Bronchial epithelial cell (primary cell): ENCODE measurements at regions not wholly inside any gene's neighbourhood (a gene's known extent, or its start where the extent isn't known, plus 50 kb on each side); places are given as distances from the start of the nearest gene placed in this dataset.

ENCODE experiments used
- DNase-seq: peaks from one replicate; pipeline ENCODE4 v3.0.0-alpha.2; 2010; ENCODE audit warnings: low read depth
- FAIRE-seq: peaks from 2 replicates; lab custom pipeline; 2011; peaks lifted over from hg19 to GRCh38; lab: Jason Lieb, UNC
- H3K27me3 ChIP-seq: 2 replicates; pipeline ENCODE4 v1.5.1; 2011; ENCODE audit warnings: low read length; ENCODE audit not compliant: control insufficient read depth, insufficient read depth
- H3K36me3 ChIP-seq: 2 replicates; pipeline ENCODE4 v1.5.1; 2011; ENCODE audit warnings: low read length; ENCODE audit not compliant: control insufficient read depth, insufficient read depth
- H3K4me3 ChIP-seq: 2 replicates; pipeline ENCODE4 v1.5.1; 2011; ENCODE audit warnings: mild to moderate bottlenecking, low read depth, low read length, control low read depth
- TF ChIP-seq, protein P1 (sequence below): IDR thresholded peaks from 2 replicates; pipeline ENCODE4 v1.5.1; 2011; ENCODE audit warnings: mild to moderate bottlenecking, moderate library complexity, low read length, control low read depth, inconsistent platforms; ENCODE audit not compliant: insufficient read depth, severe bottlenecking

DNA sequence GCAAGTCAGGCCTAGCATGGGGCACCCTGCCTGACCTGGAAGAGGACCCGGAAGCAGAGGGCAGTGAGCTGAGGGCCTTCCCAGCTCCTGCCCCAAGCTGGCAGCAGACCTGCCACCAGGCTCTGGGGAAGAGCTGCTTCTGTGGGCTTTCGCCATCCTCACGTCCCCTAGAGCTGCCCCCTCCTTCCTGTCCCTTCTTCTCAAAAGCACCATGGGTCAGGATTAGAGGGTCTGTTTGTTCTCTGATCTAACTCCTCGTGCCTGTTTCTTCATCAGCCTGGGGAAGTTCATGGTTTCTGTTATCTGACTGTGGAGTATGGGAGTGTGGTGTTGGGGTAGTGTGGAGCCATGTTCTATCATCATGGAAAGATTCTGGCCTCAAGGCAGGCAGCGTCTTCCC is 58.4 kb upstream of the POLG start:
- H3K4me3 ChIP-seq = no peak overlapping the region
- DNase-seq = no peak
- H3K27me3 ChIP-seq = peaks cover 3% of the 10 kb centered on the region
- TF ChIP-seq, protein P1, sequence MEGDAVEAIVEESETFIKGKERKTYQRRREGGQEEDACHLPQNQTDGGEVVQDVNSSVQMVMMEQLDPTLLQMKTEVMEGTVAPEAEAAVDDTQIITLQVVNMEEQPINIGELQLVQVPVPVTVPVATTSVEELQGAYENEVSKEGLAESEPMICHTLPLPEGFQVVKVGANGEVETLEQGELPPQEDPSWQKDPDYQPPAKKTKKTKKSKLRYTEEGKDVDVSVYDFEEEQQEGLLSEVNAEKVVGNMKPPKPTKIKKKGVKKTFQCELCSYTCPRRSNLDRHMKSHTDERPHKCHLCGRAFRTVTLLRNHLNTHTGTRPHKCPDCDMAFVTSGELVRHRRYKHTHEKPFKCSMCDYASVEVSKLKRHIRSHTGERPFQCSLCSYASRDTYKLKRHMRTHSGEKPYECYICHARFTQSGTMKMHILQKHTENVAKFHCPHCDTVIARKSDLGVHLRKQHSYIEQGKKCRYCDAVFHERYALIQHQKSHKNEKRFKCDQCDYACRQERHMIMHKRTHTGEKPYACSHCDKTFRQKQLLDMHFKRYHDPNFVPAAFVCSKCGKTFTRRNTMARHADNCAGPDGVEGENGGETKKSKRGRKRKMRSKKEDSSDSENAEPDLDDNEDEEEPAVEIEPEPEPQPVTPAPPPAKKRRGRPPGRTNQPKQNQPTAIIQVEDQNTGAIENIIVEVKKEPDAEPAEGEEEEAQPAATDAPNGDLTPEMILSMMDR = no peak
- peak; percentile 80 for FAIRE-seq
- H3K36me3 ChIP-seq = no peaks in the 10 kb centered on the region

DNA sequence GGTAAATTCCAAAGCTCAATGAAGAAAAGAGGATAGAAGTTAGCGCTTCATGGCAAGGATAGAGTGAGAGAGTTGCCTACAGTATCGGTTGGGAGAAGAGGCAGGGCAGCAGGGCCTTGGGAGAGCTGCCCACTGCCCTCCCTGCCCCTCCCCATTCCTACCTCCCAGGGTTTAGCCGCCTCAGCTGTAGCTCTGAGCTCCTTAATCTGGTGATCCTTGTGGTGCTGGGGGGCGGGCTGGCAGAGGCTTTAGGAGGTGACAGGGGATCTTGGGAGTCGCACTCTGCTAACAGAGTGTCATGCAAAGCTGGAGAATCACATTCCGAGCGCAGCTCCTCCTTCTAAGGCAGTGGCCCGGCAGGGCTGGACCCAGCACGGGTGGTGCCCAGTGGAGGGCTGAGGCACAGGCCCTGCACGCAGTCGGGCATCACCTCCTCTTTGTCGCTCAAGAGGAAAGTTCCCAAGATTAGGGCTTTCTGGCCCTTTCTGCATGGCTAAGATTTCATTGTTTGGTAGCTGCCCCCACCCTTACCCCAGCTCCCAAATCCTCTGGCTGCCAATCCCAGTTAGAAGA is 57.1 kb upstream of the POLG start:
- DNase-seq = no peak
- Histone ChIP-seq H3K36me3 (no peaks in the 10 kb centered on the region), H3K27me3 (no peaks in the 10 kb centered on the region), H3K4me3 (no peak overlapping the region)
- TF ChIP-seq, protein P1 = no peak
- FAIRE-seq = no peak

DNA sequence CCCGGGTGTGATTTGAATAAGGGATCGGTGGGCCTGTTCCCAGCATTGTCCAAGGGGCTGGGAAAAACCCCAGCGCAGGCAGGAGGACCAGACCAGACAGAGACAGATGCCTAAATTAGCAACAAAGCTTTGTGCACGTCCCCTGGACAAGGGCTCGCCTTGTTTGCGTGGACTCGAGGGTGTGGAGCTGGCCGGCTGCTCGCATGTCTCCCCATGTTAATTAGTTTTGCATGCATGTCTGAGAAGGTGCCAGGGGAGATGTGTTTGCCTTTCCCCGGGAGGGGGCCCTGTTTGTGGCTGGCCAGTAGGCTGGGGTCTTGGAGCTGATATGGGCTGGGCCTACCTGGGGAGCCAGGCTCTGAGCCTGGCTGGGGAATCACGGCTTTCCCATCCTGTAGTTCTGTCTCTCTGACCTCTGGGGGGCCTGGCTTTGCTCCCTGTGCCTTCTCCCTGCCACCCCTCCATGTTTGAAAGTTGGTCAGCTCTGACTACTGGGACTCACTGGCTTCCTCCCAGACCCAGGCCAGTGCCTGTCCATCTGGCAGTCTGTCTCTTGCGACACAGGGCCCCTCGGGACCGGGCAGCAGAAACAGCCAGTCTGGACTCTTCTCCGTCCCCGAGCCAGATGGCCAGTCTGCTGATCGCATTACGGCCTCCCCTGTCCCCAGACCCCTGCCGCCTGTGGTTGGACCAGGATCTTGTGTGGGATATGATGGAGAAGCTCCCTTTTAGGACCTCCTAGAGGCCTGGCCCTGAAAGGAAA is 55.4 kb upstream of the POLG start:
- Histone ChIP-seq H3K27me3 (no peaks in the 10 kb centered on the region), H3K4me3 (no peak overlapping the region), H3K36me3 (no peaks in the 10 kb centered on the region)
- TF ChIP-seq, protein P1 = no peak
- FAIRE-seq (no peak), DNase-seq (no peak)

DNA sequence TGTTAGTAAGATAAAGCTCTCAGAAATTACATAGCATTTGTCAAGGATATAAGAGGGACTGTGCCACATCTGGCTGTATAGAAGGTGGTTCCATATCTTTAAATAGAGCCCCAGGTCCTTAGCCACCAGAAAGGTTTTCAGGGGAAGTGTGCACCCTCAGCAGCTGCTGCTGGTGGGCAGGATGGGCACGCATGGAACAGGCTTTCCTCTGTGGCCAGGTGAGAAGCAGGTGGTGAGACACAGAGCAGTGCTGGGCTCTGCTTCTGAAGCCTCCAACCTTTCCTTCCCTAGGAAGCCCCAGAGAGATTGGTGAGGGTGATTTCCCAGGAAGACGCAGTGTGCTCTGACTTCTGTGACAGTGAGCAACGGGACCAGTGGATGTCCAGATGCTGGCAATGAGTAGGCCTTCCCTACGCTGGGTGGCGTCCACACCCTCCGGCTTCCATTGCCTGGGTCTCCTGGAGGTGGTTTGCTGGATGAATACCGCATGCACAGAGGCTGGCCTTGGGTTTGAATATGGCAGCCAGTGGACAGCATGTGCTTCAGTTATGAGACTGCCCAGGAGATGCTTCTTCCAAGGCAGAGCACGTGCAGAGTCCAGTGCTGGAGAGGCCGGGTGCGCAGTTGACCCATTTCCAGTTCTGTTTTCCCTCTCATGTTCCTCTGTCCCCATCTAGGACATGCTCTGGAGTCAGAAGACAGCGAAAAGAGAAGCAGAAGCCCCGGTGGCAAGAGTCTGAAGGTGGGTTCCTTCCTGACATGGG is 52.7 kb upstream of the POLG start:
- H3K27me3 ChIP-seq = peaks cover under 1% of the 10 kb centered on the region

DNA sequence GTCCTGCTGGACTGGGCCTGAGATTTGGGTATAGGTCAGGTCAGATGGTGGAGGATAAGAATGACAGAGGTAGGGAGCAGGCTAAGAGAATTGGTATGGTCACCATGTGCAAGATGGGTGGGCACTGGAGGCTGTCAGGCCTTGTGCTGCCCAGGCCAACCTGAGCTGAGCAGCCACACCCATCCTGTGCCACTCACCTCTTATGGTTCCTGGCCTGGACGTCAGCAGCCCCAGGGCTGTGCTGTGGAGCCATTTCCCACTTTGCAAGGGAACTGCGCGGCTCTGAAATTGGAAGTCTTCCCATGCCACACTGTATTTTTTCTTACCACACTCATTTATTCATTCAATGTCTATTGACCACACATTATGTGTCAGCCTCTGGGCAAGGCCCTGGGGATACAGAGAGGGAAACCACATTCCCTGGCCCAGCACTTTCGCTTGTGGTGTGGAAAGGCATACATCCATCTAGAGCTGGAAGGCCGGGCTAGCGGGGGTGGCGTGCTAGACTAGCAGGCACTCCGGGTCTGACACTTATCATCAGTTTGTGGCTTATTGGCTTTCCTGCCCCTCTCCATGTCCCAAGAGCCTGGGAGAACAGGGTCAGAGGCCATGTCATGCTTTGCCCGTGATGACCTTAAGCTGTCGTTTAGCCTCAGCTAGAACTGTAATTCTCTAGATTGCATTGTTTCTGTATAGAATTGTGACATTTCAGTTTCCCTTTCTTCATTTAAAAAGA is 51.1 kb upstream of the POLG start:
- no peak overlapping the region for H3K4me3 ChIP-seq
- FAIRE-seq (peak; percentile 40), DNase-seq (no peak)
- TF ChIP-seq, protein P1 = no peak
- H3K36me3 ChIP-seq = no peaks in the 10 kb centered on the region
- H3K27me3 ChIP-seq = peaks cover 3% of the 10 kb centered on the region

More for the DNA sequence above, 52.7 kb upstream of the POLG start:
- TF ChIP-seq, protein P1 = no peak
- H3K4me3 ChIP-seq = no peak overlapping the region
- no peaks in the 10 kb centered on the region for H3K36me3 ChIP-seq
- FAIRE-seq (peak; percentile 18), DNase-seq (no peak)
